ENCODE measurements at regions not wholly inside any gene's neighbourhood (a gene's known extent, or its start where the extent isn't known, plus 50 kb on each side); places are given as distances from the start of the nearest gene placed in this dataset.

DNA sequence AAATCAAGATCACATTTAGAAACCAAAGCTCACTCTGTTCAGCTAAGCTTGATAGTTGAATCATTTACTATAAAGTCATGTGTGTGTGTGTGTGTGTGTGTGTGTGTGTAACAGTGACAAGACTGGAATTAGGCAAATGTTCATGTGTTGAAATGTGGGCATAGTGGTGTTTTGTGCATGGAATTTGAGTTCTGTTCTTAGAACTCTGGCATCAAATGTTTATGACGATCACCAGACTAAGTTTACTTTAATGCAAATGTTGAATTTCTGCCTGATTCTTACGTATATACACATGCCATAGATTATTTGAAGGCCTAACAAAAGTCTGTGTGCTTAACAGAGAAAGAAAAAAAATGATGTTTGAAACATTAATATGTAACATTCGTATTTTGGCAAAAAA lies 72.8 kb upstream of the COL5A1 start:
- H3K4me1 ChIP-seq: no peaks in the 10 kb centered on the region
- no peak for DNase-seq (ENCODE audit: extremely low spot score in 2 of 2)
- intact Hi-C loops (cut with DNase I): no loop called here
- no peaks in the 10 kb centered on the region for H3K36me3 ChIP-seq
- H3K27me3 ChIP-seq: no peaks in the 10 kb centered on the region
- H3K4me3 ChIP-seq: no peak overlapping the region
- TF ChIP-seq, protein P1, sequence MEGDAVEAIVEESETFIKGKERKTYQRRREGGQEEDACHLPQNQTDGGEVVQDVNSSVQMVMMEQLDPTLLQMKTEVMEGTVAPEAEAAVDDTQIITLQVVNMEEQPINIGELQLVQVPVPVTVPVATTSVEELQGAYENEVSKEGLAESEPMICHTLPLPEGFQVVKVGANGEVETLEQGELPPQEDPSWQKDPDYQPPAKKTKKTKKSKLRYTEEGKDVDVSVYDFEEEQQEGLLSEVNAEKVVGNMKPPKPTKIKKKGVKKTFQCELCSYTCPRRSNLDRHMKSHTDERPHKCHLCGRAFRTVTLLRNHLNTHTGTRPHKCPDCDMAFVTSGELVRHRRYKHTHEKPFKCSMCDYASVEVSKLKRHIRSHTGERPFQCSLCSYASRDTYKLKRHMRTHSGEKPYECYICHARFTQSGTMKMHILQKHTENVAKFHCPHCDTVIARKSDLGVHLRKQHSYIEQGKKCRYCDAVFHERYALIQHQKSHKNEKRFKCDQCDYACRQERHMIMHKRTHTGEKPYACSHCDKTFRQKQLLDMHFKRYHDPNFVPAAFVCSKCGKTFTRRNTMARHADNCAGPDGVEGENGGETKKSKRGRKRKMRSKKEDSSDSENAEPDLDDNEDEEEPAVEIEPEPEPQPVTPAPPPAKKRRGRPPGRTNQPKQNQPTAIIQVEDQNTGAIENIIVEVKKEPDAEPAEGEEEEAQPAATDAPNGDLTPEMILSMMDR (IDR thresholded peaks at IDR 0.05): no peak
- TF ChIP-seq POLR2A (IDR thresholded peaks at IDR 0.05) (no peak), POLR2AphosphoS5 (IDR thresholded peaks at IDR 0.05; ENCODE audit: insufficient read depth in 1 of 2, low read depth in 1 of 2) (no peak)
- no peak overlapping the region for H3K27ac ChIP-seq
- H3K9me3 ChIP-seq: no peaks in the 10 kb centered on the region

DNA sequence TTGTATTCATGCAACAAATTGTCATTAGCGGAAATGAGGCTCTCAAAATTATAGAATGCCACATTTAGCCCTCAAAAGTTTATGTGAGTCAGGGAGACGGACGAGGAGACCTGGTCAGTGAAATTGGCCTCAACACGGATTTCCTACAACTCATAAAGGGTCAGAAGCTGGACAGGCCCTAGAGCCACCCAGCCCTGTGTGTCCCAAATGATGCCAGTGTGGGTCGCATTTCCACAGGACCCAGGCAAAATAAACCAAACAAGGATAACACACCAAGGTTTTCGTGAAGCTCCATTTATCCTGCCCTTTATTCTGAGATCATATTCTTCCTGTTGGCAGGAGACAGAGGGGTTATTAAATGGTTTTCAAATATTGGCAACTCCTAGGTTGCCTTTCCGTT lies 72.0 kb upstream of the COL5A1 start:
- TF ChIP-seq POLR2AphosphoS5 (IDR thresholded peaks at IDR 0.05; ENCODE audit: insufficient read depth in 1 of 2, low read depth in 1 of 2) (no peak), POLR2A (IDR thresholded peaks at IDR 0.05) (no peak)
- TF ChIP-seq, protein P1 (IDR thresholded peaks at IDR 0.05): no peak
- intact Hi-C loops (cut with DNase I): no loop called here
- Histone ChIP-seq H3K9me3 (no peaks in the 10 kb centered on the region), H3K27me3 (no peaks in the 10 kb centered on the region), H3K4me3 (no peak overlapping the region), H3K27ac (no peak overlapping the region), H3K36me3 (no peaks in the 10 kb centered on the region), H3K4me1 (no peaks in the 10 kb centered on the region)
- peak; percentile 32 to 34 for DNase-seq (ENCODE audit: extremely low spot score in 2 of 2)

DNA sequence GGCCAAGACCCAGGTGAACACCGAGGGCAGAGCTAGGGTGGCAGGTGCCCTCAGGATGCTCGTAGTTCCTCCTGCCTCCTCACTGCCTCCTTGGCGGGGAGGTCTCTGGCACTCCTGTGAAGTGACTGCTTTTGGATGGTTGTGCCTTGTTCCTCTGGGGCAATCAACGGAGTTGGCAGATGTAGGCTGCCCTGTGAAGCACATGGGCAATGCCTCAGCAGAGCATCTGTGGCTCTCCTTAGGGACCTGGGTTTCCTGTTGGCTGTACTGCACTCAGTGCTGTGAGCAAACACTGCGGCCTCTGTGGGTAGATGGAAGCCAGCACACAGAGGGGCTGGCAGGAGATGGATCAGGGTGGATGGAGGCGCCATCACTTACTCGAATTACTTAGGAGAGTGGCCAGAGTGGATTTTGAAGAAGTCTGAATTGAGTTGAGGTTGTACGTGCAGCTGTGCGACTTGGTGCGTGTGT lies 71.4 kb upstream of the COL5A1 start:
- Histone ChIP-seq H3K27me3 (no peaks in the 10 kb centered on the region), H3K36me3 (no peaks in the 10 kb centered on the region), H3K4me1 (no peaks in the 10 kb centered on the region), H3K27ac (no peak overlapping the region), H3K4me3 (no peak overlapping the region), H3K9me3 (no peaks in the 10 kb centered on the region)
- TF ChIP-seq POLR2A (IDR thresholded peaks at IDR 0.05) (no peak), POLR2AphosphoS5 (IDR thresholded peaks at IDR 0.05; ENCODE audit: insufficient read depth in 1 of 2, low read depth in 1 of 2) (no peak)
- TF ChIP-seq, protein P1 (IDR thresholded peaks at IDR 0.05): no peak
- peak; percentile 69 to 84 for DNase-seq (ENCODE audit: extremely low spot score in 2 of 2)
- intact Hi-C loops (cut with DNase I): no loop called here

DNA sequence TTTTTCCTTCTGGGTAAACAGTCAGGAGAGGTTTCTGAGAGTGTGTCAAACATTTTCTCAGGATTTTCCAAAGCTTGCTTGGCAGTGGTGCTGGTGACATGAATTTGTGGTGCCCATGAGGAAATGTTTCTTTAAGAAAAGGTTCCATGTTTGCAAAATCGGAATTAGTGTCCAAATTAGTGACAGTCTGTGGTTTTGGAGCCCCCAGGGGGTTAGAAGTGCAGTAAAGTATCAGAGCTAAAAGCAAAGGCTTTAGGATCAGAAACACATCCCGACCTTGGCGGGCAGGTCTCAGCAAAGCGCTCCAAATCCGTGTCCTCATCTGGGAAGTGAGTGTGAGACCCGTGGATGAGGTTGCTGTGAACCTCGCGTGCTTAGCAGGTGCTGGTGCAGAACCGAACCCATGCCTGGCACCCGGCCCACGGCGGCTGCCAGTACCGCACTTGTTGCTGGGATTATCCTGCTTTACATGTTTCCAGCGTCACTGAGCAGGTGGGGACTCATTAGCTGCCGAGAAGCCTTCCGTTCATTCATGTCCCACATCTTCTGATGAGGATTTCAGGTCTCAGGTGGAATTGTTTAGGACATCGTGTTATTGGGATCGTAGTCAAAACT lies 70.8 kb upstream of the COL5A1 start:
- TF ChIP-seq POLR2AphosphoS5 (IDR thresholded peaks at IDR 0.05; ENCODE audit: insufficient read depth in 1 of 2, low read depth in 1 of 2) (no peak), POLR2A (IDR thresholded peaks at IDR 0.05) (no peak)
- TF ChIP-seq, protein P1 (IDR thresholded peaks at IDR 0.05): no peak

GRCh38 chr9:134571326-134571931 lies 70.2 kb upstream of the COL5A1 start:
- intact Hi-C loops (cut with DNase I): no loop called here
- no peak for TF ChIP-seq POLR2AphosphoS5 (IDR thresholded peaks at IDR 0.05; ENCODE audit: insufficient read depth in 1 of 2, low read depth in 1 of 2)
- TF ChIP-seq POLR2A (IDR thresholded peaks at IDR 0.05): no peak
- TF ChIP-seq, protein P1 (IDR thresholded peaks at IDR 0.05): no peak
- H3K27me3 ChIP-seq: no peaks in the 10 kb centered on the region
- H3K9me3 ChIP-seq: no peaks in the 10 kb centered on the region
- DNase-seq (ENCODE audit: extremely low spot score in 2 of 2): peak; percentile 47 to 84
- no peaks in the 10 kb centered on the region for H3K4me1 ChIP-seq
- no peak overlapping the region for H3K4me3 ChIP-seq
- no peaks in the 10 kb centered on the region for H3K36me3 ChIP-seq
- H3K27ac ChIP-seq: no peak overlapping the region

More for the DNA sequence above, 70.8 kb upstream of the COL5A1 start:
- DNase-seq (ENCODE audit: extremely low spot score in 2 of 2): peak; percentile 64 to 72
- Histone ChIP-seq H3K36me3 (no peaks in the 10 kb centered on the region), H3K27me3 (no peaks in the 10 kb centered on the region), H3K27ac (no peak overlapping the region), H3K4me3 (no peak overlapping the region), H3K9me3 (no peaks in the 10 kb centered on the region), H3K4me1 (no peaks in the 10 kb centered on the region)
- intact Hi-C loops (cut with DNase I): no loop called here

Measured in vagina (tissue), 2 donors.